Liver (tissue), 3 donors: ENCODE measurements at regions not wholly inside any gene's neighbourhood (a gene's known extent, or its start where the extent isn't known, plus 50 kb on each side); places are given as distances from the start of the nearest gene placed in this dataset.

ENCODE experiments used
- FOXA1 ChIP-seq: IDR thresholded peaks from 2 replicates; pipeline ENCODE4 v1.6.1; 2016; ENCODE audit warnings: antibody characterized with exemption
- RXRA ChIP-seq, 2 donors: IDR thresholded peaks; 2 replicates each; pipeline ENCODE4 v1.6.1; 2017 to 2018; ENCODE audit warnings: antibody characterized with exemption in 2 of 2, mild to moderate bottlenecking in 1 of 2
- TF ChIP-seq, protein P1 (sequence below): IDR thresholded peaks from 2 replicates; pipeline ENCODE4 v1.6.1; 2016; ENCODE audit warnings: antibody characterized with exemption, mild to moderate bottlenecking
- TF ChIP-seq, protein P2 (sequence below): fragments of 150-350 bp; IDR thresholded peaks from 2 replicates; pipeline ENCODE4 v1.5.1; 2017; ENCODE audit warnings: improper control_type of control experiment, low read depth, low read length; ENCODE audit not compliant: missing input control
- TF ChIP-seq, protein P3 (sequence below): IDR thresholded peaks from 2 replicates; pipeline ENCODE4 v1.6.1; 2016; ENCODE audit warnings: antibody characterized with exemption
- donor health status: healthy.
- donor health status: healthy.

DNA sequence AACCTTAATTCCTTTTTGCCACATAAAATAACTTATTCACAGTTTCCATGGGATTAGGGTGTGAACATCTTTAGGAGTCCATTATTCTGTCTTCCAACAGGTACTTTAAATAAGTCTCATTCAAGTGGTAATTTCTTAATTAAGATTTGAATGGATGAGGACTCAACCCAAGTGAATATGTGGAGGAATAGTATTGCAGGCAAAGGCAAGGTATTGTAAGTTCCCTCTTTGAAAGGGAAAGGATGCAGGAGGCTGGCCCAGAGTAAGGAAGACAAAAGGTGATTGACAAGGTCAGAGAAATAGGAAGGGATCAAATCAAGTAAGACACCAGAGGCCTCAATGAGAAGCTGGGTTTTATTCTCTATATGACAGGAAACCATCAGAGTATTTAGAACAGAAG is 238.2 kb upstream of the RBMS1 start:
- TF ChIP-seq FOXA1 (no peak), RXRA (IDR thresholded peaks at IDR 0.05) (no peak)
- TF ChIP-seq, protein P1, sequence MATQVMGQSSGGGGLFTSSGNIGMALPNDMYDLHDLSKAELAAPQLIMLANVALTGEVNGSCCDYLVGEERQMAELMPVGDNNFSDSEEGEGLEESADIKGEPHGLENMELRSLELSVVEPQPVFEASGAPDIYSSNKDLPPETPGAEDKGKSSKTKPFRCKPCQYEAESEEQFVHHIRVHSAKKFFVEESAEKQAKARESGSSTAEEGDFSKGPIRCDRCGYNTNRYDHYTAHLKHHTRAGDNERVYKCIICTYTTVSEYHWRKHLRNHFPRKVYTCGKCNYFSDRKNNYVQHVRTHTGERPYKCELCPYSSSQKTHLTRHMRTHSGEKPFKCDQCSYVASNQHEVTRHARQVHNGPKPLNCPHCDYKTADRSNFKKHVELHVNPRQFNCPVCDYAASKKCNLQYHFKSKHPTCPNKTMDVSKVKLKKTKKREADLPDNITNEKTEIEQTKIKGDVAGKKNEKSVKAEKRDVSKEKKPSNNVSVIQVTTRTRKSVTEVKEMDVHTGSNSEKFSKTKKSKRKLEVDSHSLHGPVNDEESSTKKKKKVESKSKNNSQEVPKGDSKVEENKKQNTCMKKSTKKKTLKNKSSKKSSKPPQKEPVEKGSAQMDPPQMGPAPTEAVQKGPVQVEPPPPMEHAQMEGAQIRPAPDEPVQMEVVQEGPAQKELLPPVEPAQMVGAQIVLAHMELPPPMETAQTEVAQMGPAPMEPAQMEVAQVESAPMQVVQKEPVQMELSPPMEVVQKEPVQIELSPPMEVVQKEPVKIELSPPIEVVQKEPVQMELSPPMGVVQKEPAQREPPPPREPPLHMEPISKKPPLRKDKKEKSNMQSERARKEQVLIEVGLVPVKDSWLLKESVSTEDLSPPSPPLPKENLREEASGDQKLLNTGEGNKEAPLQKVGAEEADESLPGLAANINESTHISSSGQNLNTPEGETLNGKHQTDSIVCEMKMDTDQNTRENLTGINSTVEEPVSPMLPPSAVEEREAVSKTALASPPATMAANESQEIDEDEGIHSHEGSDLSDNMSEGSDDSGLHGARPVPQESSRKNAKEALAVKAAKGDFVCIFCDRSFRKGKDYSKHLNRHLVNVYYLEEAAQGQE = no peak
- TF ChIP-seq, protein P2, sequence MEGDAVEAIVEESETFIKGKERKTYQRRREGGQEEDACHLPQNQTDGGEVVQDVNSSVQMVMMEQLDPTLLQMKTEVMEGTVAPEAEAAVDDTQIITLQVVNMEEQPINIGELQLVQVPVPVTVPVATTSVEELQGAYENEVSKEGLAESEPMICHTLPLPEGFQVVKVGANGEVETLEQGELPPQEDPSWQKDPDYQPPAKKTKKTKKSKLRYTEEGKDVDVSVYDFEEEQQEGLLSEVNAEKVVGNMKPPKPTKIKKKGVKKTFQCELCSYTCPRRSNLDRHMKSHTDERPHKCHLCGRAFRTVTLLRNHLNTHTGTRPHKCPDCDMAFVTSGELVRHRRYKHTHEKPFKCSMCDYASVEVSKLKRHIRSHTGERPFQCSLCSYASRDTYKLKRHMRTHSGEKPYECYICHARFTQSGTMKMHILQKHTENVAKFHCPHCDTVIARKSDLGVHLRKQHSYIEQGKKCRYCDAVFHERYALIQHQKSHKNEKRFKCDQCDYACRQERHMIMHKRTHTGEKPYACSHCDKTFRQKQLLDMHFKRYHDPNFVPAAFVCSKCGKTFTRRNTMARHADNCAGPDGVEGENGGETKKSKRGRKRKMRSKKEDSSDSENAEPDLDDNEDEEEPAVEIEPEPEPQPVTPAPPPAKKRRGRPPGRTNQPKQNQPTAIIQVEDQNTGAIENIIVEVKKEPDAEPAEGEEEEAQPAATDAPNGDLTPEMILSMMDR = no peak
- TF ChIP-seq, protein P3, sequence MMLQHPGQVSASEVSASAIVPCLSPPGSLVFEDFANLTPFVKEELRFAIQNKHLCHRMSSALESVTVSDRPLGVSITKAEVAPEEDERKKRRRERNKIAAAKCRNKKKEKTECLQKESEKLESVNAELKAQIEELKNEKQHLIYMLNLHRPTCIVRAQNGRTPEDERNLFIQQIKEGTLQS = no peak
